Esophagus squamous epithelium (tissue), 4 donors: ENCODE measurements at regions not wholly inside any gene's neighbourhood (a gene's known extent, or its start where the extent isn't known, plus 50 kb on each side); places are given as distances from the start of the nearest gene placed in this dataset.

Experiments used
- CTCF ChIP-seq, 6 experiments: fragments of 450-650 bp in 4 of 6; fragments of 200-600 bp in 2 of 6; sonication (generic) in 2 of 6; IDR thresholded peaks; one replicate each; pipeline ENCODE4 v1.5.1; 2016 to 2019; ENCODE audit warnings: antibody characterized with exemption in 6 of 6, mild to moderate bottlenecking in 4 of 6, moderate library complexity in 4 of 6
- POLR2A ChIP-seq, 4 donors: fragments of 450-650 bp; IDR thresholded peaks; one replicate each; pipeline ENCODE4 v1.6.1; 2017; ENCODE audit warnings: antibody characterized with exemption in 4 of 4, mild to moderate bottlenecking in 4 of 4, moderate library complexity in 3 of 4

GRCh38 chr6:28767133-28767532, 156.7 kb downstream of the TRIM27 start:
- TF ChIP-seq CTCF (IDR thresholded peaks at IDR 0.05), result no peak
- TF ChIP-seq POLR2A (IDR thresholded peaks at IDR 0.05), result no peak
